Ishikawa (cell line): ENCODE measurements at regions not wholly inside any gene's neighbourhood (a gene's known extent, or its start where the extent isn't known, plus 50 kb on each side); places are given as distances from the start of the nearest gene placed in this dataset.

ENCODE experiments used
- CEBPB ChIP-seq: IDR thresholded peaks from 2 replicates; pipeline ENCODE4 v1.6.1; 2012
- CREB1 ChIP-seq: IDR thresholded peaks from 2 replicates; pipeline ENCODE4 v1.6.1; 2012; ENCODE audit warnings: low read depth
- EGR1 ChIP-seq: IDR thresholded peaks from 2 replicates; pipeline ENCODE4 v1.6.1; 2012
- EP300 ChIP-seq: IDR thresholded peaks from 2 replicates; pipeline ENCODE4 v1.6.1; 2012; ENCODE audit warnings: borderline replicate concordance
- FOXM1 ChIP-seq: IDR thresholded peaks from 2 replicates; pipeline ENCODE4 v1.6.1; 2012; ENCODE audit warnings: low read depth, borderline replicate concordance
- RAD21 ChIP-seq: IDR thresholded peaks from 2 replicates; pipeline ENCODE4 v1.6.1; 2012; ENCODE audit warnings: low read depth
- REST ChIP-seq: IDR thresholded peaks from 2 replicates; pipeline ENCODE4 v1.6.1; 2012; ENCODE audit warnings: low read depth, mild to moderate bottlenecking
- TAF1 ChIP-seq: IDR thresholded peaks from 2 replicates; pipeline ENCODE4 v1.6.1; 2012; ENCODE audit warnings: low read depth, mild to moderate bottlenecking
- TCF12 ChIP-seq: IDR thresholded peaks from 2 replicates; pipeline ENCODE4 v1.6.1; 2012; ENCODE audit warnings: low read depth
- TEAD4 ChIP-seq: IDR thresholded peaks from 2 replicates; pipeline ENCODE4 v1.6.1; 2012
- USF1 ChIP-seq: IDR thresholded peaks from 2 replicates; pipeline ENCODE4 v1.6.1; 2012
- YY1 ChIP-seq: IDR thresholded peaks from 2 replicates; pipeline ENCODE4 v1.6.1; 2012; ENCODE audit warnings: low read depth
- TF ChIP-seq, protein P1 (sequence below): IDR thresholded peaks from 2 replicates; pipeline ENCODE4 v1.6.1; 2012

DNA sequence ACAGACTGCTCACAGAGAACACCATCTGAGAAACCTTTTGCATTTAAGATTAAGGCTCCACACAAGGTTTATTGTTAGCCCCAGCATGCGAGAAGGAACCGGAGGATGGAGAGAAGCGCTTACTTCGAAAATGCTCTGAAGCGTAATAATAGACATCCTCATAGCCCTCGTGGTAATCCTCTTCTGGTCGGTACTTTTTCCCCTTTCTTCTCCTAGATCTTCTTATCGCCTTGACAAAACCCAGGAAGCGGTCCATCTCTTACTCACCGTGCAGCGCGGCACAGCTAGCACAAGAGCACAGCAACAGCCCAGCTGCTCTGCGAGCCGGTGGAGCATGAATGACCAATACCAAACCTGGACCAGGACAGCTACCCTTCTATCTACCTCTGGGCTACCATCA lies 125.1 kb upstream of the GRIP1 start:
- TF ChIP-seq CEBPB (no peak), REST (no peak), YY1 (no peak), TCF12 (no peak), TEAD4 (no peak), TAF1 (no peak), EP300 (no peak), USF1 (no peak), FOXM1 (no peak), CREB1 (no peak), RAD21 (no peak), EGR1 (no peak)
- TF ChIP-seq, protein P1, sequence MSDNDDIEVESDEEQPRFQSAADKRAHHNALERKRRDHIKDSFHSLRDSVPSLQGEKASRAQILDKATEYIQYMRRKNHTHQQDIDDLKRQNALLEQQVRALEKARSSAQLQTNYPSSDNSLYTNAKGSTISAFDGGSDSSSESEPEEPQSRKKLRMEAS, result no peak
